Trophoblast cell (in vitro differentiated cells and primary cell): ENCODE measurements at regions not wholly inside any gene's neighbourhood (a gene's known extent, or its start where the extent isn't known, plus 50 kb on each side); places are given as distances from the start of the nearest gene placed in this dataset.

Experiments
- DNase-seq, 2 donors: peaks; one replicate each; pipeline ENCODE4 v3.0.0-alpha.2; 2016
- H2AFZ ChIP-seq: 2 replicates; pipeline ENCODE4 v1.6.1; 2013; ENCODE audit warnings: low read length, moderate library complexity, mild to moderate bottlenecking; ENCODE audit not compliant: insufficient read depth, poor library complexity
- H2AK5ac ChIP-seq: 2 replicates; pipeline ENCODE4 v1.6.1; 2013; ENCODE audit warnings: mild to moderate bottlenecking, low read length
- H2BK120ac ChIP-seq: 2 replicates; pipeline ENCODE4 v1.6.1; 2013; ENCODE audit warnings: low read length, mild to moderate bottlenecking, moderate library complexity; ENCODE audit not compliant: insufficient read depth, poor library complexity
- H2BK12ac ChIP-seq: 2 replicates; pipeline ENCODE4 v1.6.1; 2013; ENCODE audit warnings: mild to moderate bottlenecking, low read length, moderate library complexity
- H2BK5ac ChIP-seq: 2 replicates; pipeline ENCODE4 v1.6.1; 2013; ENCODE audit warnings: low read length, low read depth, moderate library complexity, mild to moderate bottlenecking; ENCODE audit not compliant: poor library complexity
- H3K14ac ChIP-seq: 2 replicates; pipeline ENCODE4 v1.6.1; 2013; ENCODE audit warnings: mild to moderate bottlenecking, low read length
- H3K18ac ChIP-seq: 2 replicates; pipeline ENCODE4 v1.6.1; 2013; ENCODE audit warnings: mild to moderate bottlenecking, low read length
- H3K23ac ChIP-seq: 2 replicates; pipeline ENCODE4 v1.6.1; 2013; ENCODE audit warnings: low read length
- H3K27ac ChIP-seq: 2 replicates; pipeline ENCODE4 v1.5.1; 2013; ENCODE audit warnings: low read depth, mild to moderate bottlenecking, inconsistent platforms, low read length, moderate library complexity
- H3K27me3 ChIP-seq: 2 replicates; pipeline ENCODE4 v1.6.1; 2013; ENCODE audit warnings: inconsistent platforms, mild to moderate bottlenecking, low read length, moderate library complexity; ENCODE audit not compliant: insufficient read depth
- H3K36me3 ChIP-seq, 2 experiments: 1 replicate in 1 of 2; 2 replicates in 1 of 2; pipeline ENCODE4 v1.6.1; 2013; ENCODE audit warnings: low read length in 2 of 2, mild to moderate bottlenecking in 2 of 2, moderate library complexity in 1 of 2; ENCODE audit not compliant: insufficient read depth in 2 of 2, control insufficient read depth in 1 of 2
- H3K4ac ChIP-seq: 2 replicates; pipeline ENCODE4 v1.6.1; 2013; ENCODE audit warnings: low read depth, mild to moderate bottlenecking, low read length, moderate library complexity
- H3K4me1 ChIP-seq, 2 experiments: 1 replicate in 1 of 2; 2 replicates in 1 of 2; pipeline ENCODE4 v1.6.1; 2013; ENCODE audit warnings: low read length in 2 of 2, mild to moderate bottlenecking in 2 of 2, moderate library complexity in 1 of 2; ENCODE audit not compliant: insufficient read depth in 2 of 2, control insufficient read depth in 1 of 2
- H3K4me2 ChIP-seq: 2 replicates; pipeline ENCODE4 v1.6.1; 2013; ENCODE audit warnings: inconsistent platforms, mild to moderate bottlenecking, low read length, moderate library complexity
- H3K4me3 ChIP-seq: 2 replicates; pipeline ENCODE4 v1.5.1; 2013; ENCODE audit warnings: mild to moderate bottlenecking, low read depth, low read length, inconsistent platforms
- H3K79me1 ChIP-seq: one replicate; pipeline ENCODE4 v1.6.1; 2013; ENCODE audit warnings: low read length
- H3K79me2 ChIP-seq: 2 replicates; pipeline ENCODE4 v1.6.1; 2013; ENCODE audit warnings: low read length, mild to moderate bottlenecking; ENCODE audit not compliant: control insufficient read depth, insufficient read depth, poor library complexity
- H3K9ac ChIP-seq: 2 replicates; pipeline ENCODE4 v1.6.1; 2013; ENCODE audit warnings: mild to moderate bottlenecking, low read length
- H3K9me3 ChIP-seq: 2 replicates; pipeline ENCODE4 v1.6.1; 2013; ENCODE audit warnings: low read depth, mild to moderate bottlenecking, control low read depth, inconsistent platforms, low read length; ENCODE audit not compliant: insufficient read depth
- H4K12ac ChIP-seq: 2 replicates; pipeline ENCODE4 v1.6.1; 2013; ENCODE audit warnings: low read depth, mild to moderate bottlenecking, low read length, moderate library complexity
- H4K8ac ChIP-seq: 2 replicates; pipeline ENCODE4 v1.6.1; 2013; ENCODE audit warnings: low read depth, mild to moderate bottlenecking, low read length, moderate library complexity
- H4K91ac ChIP-seq: one replicate; pipeline ENCODE4 v1.6.1; 2013; ENCODE audit warnings: low read depth, mild to moderate bottlenecking, low read length, moderate library complexity
- WGBS: extraction: QIAGEN DNeasy Blood & Tissue Kit; methylation state at CpG from one replicate; pipeline ENCODE4 v1.1.7; 2013; ENCODE audit warnings: missing lambda C conversion rate; ENCODE audit not compliant: insufficient read length, insufficient coverage; ENCODE audit errors: extremely low coverage; 5-methylcytosine and 5-hydroxymethylcytosine counted together

- H3K14ac ChIP-seq = no peak overlapping the region
- no peak overlapping the region for H3K27ac ChIP-seq
- no peaks in the 10 kb centered on the region for H3K27me3 ChIP-seq
- H4K12ac ChIP-seq = no peak overlapping the region
- no peaks in the 10 kb centered on the region for H3K36me3 ChIP-seq
- no peak overlapping the region for H2AK5ac ChIP-seq
- no peak overlapping the region for H2BK120ac ChIP-seq
- H3K79me2 ChIP-seq = no peaks in the 10 kb centered on the region
- no peaks in the 10 kb centered on the region for H3K79me1 ChIP-seq
- no peak overlapping the region for H3K4ac ChIP-seq
- DNase-seq = no peak
- no peak overlapping the region for H4K91ac ChIP-seq
- no peak overlapping the region for H3K9ac ChIP-seq
- no peak overlapping the region for H3K23ac ChIP-seq
- H2BK12ac ChIP-seq = no peak overlapping the region
- H3K4me1 ChIP-seq = peaks cover 0 to 2% of the 10 kb centered on the region in 2 experiments
- H2AFZ ChIP-seq = no peak overlapping the region
- H4K8ac ChIP-seq = no peak overlapping the region
- H3K4me2 ChIP-seq = no peak overlapping the region
- H3K9me3 ChIP-seq = no peaks in the 10 kb centered on the region
- no CpG with 5 or more reads among the region's 3 CpGs for WGBS
- H2BK5ac ChIP-seq = no peak overlapping the region
- no peak overlapping the region for H3K4me3 ChIP-seq
- H3K18ac ChIP-seq = no peak overlapping the region
These were observed 167.2 kb upstream of the CNTN1 start for GRCh38 chr12:40525054-40525453.

DNA sequence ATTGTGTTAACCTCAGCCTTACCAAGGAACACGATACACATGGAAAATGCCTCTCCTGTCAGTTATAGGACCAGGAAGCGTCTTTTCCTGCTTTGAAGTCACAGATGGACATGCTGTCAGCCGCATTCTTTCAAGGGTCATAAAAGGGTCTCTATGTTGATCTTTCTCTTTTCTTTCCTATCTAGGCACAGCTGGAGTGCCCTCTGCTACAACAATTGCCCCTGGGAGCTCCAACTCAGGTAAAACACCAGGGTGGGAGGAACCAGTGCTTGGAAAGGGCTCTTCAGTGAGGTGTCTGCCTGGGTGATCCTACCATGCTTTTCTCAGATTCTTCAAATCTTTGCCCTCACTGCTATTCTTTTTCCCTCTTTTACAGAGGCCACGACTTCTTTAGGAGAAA, 157.4 kb upstream of the CNTN1 start:
- no peak for DNase-seq
- no peak overlapping the region for H3K27ac ChIP-seq
- no peak overlapping the region for H2BK12ac ChIP-seq
- H3K23ac ChIP-seq = no peak overlapping the region
- no peak overlapping the region for H2AK5ac ChIP-seq
- no peaks in the 10 kb centered on the region for H3K9me3 ChIP-seq
- no peak overlapping the region for H4K91ac ChIP-seq
- no peaks in the 10 kb centered on the region for H3K27me3 ChIP-seq
- no peak overlapping the region for H2BK5ac ChIP-seq
- H3K9ac ChIP-seq = no peak overlapping the region
- H3K79me1 ChIP-seq = no peaks in the 10 kb centered on the region
- no peak overlapping the region for H2AFZ ChIP-seq
- H2BK120ac ChIP-seq = no peak overlapping the region
- no peak overlapping the region for H3K14ac ChIP-seq
- H3K4ac ChIP-seq = no peak overlapping the region
- H4K8ac ChIP-seq = no peak overlapping the region
- H4K12ac ChIP-seq = no peak overlapping the region
- no peak overlapping the region for H3K4me3 ChIP-seq
- H3K4me1 ChIP-seq = no peaks in the 10 kb centered on the region
- no peak overlapping the region for H3K18ac ChIP-seq
- no peaks in the 10 kb centered on the region for H3K79me2 ChIP-seq
- no peaks in the 10 kb centered on the region for H3K36me3 ChIP-seq
- no peak overlapping the region for H3K4me2 ChIP-seq
- WGBS = no CpG with 5 or more reads among the region's 4 CpGs

DNA sequence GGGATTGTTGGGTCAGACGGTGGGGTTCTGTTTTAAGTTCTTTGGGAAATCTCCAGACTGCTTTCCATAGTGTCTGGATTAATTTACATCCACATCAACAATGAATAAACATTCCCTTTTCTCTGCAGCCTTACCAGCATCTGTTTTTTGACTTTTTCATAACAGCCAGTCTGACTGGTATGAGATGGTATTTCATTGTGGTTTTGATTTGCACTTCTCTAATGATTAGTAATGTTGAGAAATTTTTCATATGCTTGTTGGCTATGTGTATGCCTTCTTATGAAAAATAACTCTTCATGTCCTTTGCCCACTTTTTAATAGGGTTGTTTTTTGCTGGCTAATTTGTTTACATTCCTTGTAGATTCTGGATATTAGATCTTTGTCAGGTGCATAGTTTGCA, 140.8 kb upstream of the CNTN1 start:
- no peak overlapping the region for H2AK5ac ChIP-seq
- H4K12ac ChIP-seq = no peak overlapping the region
- H3K23ac ChIP-seq = no peak overlapping the region
- no peaks in the 10 kb centered on the region for H3K4me1 ChIP-seq
- H3K4me2 ChIP-seq = no peak overlapping the region
- H3K27ac ChIP-seq = no peak overlapping the region
- H3K79me1 ChIP-seq = no peaks in the 10 kb centered on the region
- no peak overlapping the region for H3K4ac ChIP-seq
- no peak overlapping the region for H2AFZ ChIP-seq
- H3K79me2 ChIP-seq = no peaks in the 10 kb centered on the region
- WGBS = no CpG with 5 or more reads among the region's 1 CpG
- no peak overlapping the region for H3K4me3 ChIP-seq
- no peaks in the 10 kb centered on the region for H3K36me3 ChIP-seq
- no peak overlapping the region for H3K18ac ChIP-seq
- H2BK120ac ChIP-seq = no peak overlapping the region
- no peak for DNase-seq
- no peak overlapping the region for H3K9ac ChIP-seq
- H3K14ac ChIP-seq = no peak overlapping the region
- no peaks in the 10 kb centered on the region for H3K27me3 ChIP-seq
- H3K9me3 ChIP-seq = no peaks in the 10 kb centered on the region
- H4K8ac ChIP-seq = no peak overlapping the region
- H2BK5ac ChIP-seq = no peak overlapping the region
- H2BK12ac ChIP-seq = no peak overlapping the region
- H4K91ac ChIP-seq = no peak overlapping the region

DNA sequence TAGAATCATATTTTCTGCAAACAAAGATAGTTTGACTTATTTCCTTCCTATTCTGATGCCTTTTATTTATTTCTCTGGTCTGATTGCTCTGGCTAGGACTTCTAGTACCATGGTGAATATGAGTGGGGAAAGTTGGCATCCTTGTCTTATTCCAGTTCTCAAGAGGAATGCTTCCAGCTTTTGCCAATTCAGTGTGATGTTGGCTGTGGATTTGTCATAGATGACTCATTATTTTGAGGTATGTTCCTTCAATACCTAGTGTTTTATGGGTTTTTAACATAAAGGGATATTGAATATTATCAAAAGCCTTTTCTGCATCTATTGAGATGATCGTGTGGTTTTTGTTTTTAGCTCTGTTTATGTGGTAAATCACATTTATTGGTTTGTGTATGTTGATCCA, 139.4 kb upstream of the CNTN1 start:
- Histone ChIP-seq H3K4me1 (no peaks in the 10 kb centered on the region), H2BK5ac (no peak overlapping the region), H3K36me3 (no peaks in the 10 kb centered on the region), H3K27me3 (no peaks in the 10 kb centered on the region), H3K4me2 (no peak overlapping the region), H4K12ac (no peak overlapping the region), H3K4ac (no peak overlapping the region), H4K8ac (no peak overlapping the region), H2BK120ac (no peak overlapping the region), H3K18ac (no peak overlapping the region), H2AK5ac (no peak overlapping the region), H2BK12ac (no peak overlapping the region), H3K4me3 (no peak overlapping the region), H2AFZ (no peak overlapping the region), H3K23ac (no peak overlapping the region), H3K79me1 (no peaks in the 10 kb centered on the region), H3K9me3 (no peaks in the 10 kb centered on the region), H3K27ac (no peak overlapping the region), H3K9ac (no peak overlapping the region), H3K79me2 (no peaks in the 10 kb centered on the region), H3K14ac (no peak overlapping the region), H4K91ac (no peak overlapping the region)
- WGBS = no CpG with 5 or more reads among the region's 1 CpG
- DNase-seq = no peak
